Hepatocyte (in vitro differentiated cells): ENCODE measurements at regions not wholly inside any gene's neighbourhood (a gene's known extent, or its start where the extent isn't known, plus 50 kb on each side); places are given as distances from the start of the nearest gene placed in this dataset.

Experiments
- CTCF ChIP-seq: fragments of 200-600 bp; sonication (generic); IDR thresholded peaks from 2 replicates; pipeline ENCODE4 v1.5.1; 2016; ENCODE audit warnings: antibody characterized with exemption, mild to moderate bottlenecking; ENCODE audit not compliant: poor library complexity
- EZH2 ChIP-seq: fragments of 200-600 bp; sonication (generic); IDR thresholded peaks from 2 replicates; pipeline ENCODE4 v1.6.1; 2016; ENCODE audit warnings: antibody characterized with exemption, mild to moderate bottlenecking, borderline replicate concordance
- EZH2phosphoT487 ChIP-seq: fragments of 200-600 bp; sonication (generic); IDR thresholded peaks from one replicate; pipeline ENCODE4 v1.6.1; 2018; ENCODE audit warnings: antibody characterized with exemption, mild to moderate bottlenecking, low read depth, moderate library complexity; ENCODE audit not compliant: unreplicated experiment, severe bottlenecking

- TF ChIP-seq EZH2 (no peak), CTCF (no peak), EZH2phosphoT487 (no peak)
These were observed 208.5 kb upstream of the SNX7 start for GRCh38 chr1:98453066-98453465.
